Activated T-cell treated with anti-CD3 and anti-CD28 coated beads for 24 hours (primary cell): ENCODE measurements at regions not wholly inside any gene's neighbourhood (a gene's known extent, or its start where the extent isn't known, plus 50 kb on each side); places are given as distances from the start of the nearest gene placed in this dataset.

Experiments used
- DNase-seq: peaks from one replicate; pipeline ENCODE4 v3.0.0-alpha.2; 2020; ENCODE audit warnings: low read depth

DNA sequence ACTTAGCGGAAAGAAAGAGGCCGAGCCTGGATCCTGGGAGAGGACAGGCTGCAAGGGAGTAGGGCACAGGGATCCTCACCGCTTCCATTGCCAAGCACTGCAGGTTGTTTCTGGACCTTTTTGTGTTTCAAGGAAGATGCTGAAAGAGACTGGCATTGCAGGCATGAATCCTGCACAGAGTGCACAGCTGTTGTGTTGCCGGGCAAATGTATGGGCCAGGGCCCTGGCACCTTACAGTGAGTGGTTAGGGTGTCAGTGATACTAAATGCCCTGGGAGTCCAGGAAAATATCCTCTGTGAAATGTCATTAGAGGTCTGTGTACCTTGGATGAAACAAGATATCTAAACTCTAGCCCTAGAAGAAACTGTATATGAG is 145.5 kb upstream of the FGGY start:
- DNase-seq, result no peak

DNA sequence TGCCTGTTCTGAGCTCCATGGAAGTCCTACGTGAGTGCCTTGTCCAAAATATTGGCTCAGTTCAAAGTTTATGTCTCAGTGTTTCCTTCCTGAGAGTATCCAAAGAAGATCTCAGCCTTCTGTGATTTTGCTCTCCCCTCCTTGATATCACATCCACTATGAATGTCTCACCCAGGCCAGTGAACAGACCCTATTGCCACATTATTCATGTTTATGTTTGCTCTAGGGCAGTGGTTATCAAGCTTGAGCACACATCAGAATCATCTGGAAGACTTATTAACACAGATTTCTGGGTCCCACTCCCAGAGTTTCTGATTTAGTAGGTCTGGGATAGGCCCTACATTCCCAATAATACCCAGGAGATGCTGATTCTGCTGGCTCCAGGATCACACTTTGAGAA is 145.0 kb upstream of the FGGY start:
- no peak for DNase-seq

DNA sequence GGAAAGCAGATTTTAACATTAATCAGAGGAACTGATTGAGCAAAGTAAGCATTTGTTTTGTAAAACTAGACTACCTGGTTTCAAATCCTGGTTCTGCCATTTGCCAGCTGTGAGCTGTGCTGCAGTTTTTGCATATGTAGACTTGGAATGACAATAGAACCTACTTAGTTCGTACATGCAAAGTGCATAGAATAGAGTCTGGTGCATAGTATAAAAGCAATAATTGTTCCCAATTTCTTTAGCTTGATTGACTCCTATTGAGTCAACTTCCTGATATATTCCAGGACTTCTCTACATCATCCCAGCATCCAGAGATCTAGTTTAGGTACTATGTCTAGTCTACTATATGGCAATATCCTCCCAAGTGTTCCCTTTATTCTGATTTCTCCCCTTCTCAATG is 144.4 kb upstream of the FGGY start:
- no peak for DNase-seq

DNA sequence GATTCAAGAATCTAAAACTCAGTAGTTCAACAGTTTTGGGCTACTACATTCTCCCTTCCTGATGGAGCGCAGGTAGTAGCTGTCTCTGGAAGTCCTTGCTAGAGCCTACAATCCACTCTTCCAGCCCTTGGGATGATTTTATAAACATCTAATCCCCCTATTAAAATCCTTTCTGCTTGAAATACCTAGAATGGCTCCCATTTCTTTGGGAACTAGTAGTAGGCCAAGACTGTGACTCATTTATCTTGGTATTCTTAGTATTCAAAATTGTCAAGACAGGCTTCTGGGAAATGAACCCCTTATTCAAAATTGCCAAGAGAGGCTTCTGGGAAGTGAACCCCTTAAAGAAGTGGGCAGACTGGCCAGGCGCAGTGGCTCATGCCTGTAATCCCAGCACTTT is 142.5 kb upstream of the FGGY start:
- DNase-seq, result no peak

DNA sequence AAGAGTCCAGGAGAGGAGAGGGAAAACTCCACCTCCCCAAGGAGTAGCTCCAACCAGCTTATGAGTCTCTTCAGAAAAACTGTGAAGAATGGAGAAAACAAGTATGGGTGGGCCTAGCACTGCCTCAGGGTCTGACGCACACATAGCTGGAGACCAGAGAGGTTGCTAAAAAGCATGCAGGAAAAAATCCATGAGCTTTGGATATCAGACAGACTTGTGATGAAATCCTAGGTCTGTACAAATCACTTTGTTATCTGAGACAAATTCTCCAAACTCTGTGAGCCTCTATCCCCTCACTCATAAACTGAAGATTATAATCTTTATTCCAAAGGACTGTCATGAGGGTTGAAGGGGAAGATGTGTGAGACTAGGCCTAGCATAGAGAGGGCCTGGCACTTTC is 141.5 kb upstream of the FGGY start:
- DNase-seq, result no peak

DNA sequence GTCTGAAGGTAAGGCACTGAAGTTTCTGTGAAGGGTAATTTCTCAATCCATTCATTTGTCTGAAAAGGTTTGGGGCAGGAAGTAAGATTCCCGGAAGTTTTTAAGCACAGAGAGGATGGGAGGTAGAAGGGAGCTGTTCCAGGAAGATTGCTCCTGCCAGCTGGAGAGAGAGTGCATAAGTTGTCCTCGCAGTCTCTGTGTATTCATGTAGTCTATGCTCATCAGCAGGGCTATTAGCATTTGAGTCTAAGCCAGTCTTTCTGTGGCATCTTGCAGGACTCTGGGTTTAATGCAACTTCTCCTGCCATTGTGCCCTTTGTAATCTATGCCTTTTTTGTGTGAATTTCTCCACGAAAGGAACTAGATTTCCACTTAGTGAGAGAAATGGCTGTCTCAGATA is 140.8 kb upstream of the FGGY start:
- DNase-seq, result no peak

DNA sequence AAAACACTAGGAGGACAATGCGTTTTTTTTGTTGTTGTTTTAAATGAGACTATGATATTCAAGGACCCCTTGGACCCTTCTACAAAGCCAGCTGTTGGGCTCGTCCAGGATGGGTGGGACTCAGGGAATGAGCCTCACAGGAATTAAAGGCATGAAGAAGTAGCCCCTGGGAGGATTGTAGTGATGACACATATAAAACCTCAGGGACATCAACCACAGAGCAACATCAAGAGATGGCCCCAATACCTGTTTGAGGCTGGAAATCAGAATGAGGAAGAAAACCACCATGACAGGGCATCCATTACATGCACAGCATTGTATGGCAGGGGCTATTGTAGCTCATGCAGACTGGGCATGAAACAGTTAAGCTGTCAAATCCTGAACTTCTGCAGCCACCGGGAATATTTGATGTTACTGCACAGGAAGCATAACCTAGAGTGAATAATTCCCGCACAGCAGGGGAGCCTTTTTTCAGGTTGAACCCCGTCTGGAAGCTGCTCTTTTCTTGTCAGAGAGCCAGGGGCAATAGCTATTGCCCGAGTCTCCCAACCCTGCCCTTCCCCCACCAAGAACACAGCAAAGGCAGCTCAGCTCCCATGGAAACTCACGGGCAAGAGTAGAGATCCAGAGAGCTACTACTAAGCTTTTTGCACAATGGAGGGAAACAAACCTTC is 140.2 kb upstream of the FGGY start:
- no peak for DNase-seq

DNA sequence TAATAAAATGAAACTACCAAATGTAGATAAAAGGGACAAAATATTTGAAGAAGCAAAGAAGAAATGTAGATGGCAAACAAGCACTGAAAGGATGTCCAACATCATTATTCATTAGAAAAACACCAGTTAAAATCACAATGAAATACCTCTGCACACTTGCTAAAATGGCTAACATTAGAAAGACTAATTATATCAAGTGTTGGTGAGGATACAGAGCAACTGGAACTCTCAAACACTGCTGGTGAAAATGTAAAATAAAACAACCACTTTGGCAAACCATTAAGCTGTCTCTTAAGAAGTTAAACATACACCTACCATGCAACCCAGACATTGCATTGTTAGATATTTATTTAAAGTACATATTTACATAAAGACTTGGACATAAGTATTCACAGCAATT is 138.6 kb upstream of the FGGY start:
- DNase-seq, result no peak

DNA sequence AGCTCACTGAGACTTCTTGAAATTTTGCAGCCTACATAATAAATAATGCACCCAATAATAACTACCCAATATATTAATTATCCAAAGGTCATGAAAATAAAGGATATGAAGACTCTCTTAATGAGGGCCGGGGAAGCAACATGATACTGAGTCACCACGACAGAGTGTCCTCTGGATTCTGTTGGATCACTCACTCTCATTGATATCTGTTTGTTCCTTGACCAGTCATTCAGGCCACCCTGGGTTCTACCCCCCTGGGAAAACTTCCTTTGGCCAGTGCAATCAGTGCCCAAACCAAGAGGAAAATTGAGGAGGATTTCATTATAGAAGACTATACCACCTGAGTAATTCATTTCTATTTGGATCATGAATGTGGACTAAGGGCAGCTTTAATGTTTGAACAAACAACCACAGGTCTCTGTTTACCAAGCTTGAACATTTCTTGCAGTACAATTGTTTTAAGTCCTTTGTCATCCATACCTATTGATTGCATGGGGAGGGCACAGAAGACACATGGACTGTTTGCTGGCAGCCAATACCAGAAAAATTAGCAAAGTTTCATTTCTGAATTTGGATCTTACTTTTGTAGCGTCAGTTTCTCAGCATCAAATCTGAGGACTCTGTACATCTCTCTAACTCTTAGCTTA is 137.2 kb upstream of the FGGY start:
- DNase-seq, result no peak

DNA sequence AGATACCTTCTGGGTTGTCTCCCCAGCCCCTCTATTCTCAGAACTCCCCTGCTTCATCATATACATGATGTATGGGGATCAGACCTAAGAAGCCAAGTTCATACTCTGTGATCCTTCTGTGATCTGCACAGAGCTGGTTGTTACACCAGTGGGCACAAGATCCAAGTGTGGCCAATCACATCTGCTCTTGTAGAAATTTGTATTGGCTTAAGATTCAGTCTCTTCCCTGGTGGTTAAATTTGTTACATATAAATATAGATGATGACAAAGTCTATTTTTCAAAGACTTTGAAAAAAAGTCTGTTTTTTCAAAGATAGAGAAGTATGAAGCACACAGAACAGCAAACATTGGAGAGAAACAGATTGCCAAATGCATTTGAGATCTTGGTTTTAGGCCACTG is 135.8 kb upstream of the FGGY start:
- no peak for DNase-seq

DNA sequence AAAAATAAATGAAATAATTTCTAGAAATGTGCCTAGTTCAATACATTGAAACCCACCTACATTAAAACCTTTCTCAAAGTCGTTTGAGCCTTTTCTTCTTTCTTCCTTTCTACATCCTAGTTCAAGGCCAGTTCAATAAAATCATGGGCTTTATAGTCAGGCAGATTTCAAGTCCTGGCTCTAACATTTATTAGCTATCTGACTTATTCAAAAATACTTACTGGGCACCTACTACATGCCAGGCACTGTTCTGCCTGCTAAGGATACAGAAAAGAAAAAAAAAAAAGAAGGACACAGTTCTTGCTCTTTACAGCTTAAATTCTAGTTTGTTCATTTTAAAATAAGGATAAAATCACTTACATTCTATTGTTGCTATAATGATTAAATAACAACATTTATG is 134.2 kb upstream of the FGGY start:
- no peak for DNase-seq

DNA sequence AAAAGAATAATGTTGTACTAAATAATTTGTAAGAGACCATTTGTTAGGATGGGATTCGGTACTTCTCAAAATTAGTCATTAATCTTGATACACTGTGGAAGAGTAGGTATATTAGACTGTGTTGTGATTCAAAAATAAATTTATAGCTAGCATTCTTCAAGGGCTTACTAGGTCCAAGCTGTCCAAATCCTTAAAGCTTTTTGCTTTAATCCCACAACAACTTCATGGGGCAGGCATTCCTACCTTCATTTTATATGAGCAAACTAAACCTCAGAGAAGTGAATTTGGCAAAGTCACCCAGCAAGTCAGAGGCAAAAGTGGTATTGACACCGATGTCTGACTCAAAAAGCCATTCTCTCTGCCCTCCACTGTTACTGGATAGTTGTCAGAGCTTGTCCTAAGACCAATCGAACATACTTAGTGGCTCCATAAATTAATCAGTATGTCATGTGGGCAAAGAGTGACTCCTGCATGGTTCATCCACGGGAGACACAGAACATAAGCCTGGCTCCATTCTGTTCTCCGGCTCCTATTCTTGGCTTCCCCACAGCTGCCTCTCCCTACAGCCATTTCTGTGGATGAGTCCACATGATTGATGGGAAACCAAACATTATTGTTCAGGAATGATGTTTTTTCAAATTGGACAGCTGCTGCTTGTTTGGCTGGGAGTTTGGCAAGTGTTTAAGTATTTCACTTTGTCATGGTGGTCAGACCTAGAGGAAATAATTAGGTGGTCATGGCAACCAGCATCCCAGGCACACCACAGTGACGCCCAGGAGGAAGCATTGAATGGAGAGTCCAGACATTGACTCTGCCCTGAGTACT is 133.4 kb upstream of the FGGY start:
- no peak for DNase-seq

DNA sequence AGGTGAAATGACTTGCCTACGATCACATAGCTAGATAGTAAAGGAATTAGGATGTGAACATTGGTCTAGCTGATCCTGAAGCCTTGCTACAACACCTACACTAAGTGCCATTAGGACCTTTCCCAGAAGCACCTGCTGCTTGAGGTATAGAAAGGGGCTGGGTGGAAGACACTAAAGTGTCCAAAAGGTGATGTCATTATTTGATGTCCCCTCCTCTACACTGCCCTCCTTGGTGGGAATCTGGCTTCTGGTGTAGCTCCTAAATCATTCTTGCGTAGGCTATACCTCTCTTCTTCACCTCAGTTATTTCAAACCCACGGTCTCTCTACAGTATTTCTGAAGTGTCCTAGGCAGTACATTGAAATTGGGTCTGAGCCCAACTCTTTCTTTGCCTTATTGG is 132.5 kb upstream of the FGGY start:
- no peak for DNase-seq

DNA sequence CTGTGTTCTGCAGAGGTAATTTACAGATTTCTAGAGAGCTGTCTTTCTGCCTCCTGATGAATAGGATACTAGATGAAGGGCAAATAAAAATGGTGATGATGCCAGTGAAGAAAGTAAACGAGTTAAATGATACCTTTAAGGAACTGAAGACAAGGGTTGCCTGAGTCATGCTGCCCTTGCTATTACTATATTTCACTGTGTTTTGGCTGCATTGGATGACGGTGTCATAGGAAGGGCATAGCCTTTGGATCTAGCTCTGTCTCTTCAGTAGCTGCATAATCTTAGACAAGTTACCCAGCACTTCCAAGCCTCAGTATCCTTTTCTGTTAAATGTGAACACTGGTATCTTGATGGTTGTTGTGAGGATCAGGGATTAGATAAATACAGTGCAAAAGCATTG is 131.5 kb upstream of the FGGY start:
- DNase-seq, result no peak

DNA sequence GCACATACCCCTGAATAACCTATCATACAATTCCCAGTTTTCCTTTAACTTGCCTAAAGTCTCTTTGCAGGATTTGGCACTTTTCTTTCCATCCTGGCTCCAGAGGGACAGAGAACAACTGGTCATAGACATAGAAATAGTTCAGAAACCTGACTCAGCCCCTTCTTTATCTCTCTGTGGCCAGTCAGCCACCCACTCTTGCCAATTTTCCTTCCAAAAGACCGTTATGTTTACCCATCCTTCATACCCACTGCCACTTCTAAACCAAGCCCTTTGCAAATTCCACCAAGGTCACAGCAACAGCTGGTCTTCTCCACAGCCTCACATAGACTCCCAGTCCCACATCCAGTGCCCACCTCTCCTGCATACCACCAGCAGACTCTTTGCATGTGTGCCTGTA is 127.2 kb upstream of the FGGY start:
- DNase-seq, result no peak

DNA sequence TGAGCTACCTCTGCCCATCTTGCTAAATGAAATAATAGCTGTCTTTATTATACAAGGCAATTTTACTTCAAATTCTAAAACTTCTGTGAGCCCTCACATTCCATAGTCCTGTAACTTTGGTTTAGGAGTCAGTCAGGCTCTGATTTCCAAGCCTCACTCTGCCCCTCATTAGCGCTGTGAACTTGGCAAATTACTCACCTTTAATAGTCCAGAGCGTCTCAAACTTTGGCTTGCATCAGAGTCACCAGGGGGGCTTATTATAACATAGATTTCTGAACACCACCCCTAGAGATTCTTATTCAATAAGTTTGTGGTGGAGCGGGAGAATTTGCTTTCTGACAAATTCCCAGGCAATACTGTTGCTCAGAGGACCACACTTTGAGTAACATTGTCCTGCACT is 126.2 kb upstream of the FGGY start:
- no peak for DNase-seq

DNA sequence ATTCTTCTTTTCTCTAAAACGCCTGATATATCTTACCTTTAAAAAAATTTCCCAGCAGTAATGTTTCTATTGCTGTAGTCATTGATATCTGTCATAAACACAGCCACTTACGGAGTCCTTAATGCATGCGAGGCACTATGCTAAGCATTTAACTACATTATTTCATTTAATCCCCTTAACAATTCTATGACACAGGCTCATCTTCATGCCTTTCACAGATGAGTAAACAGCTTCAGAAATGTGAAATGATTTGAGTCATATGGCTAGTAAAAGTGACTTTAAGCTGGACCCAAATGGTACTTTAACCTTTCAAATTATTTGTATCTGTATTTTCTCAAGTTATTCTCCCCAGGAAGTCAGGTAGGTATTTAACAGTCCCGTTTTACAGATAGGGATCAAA is 125.1 kb upstream of the FGGY start:
- DNase-seq, result no peak

DNA sequence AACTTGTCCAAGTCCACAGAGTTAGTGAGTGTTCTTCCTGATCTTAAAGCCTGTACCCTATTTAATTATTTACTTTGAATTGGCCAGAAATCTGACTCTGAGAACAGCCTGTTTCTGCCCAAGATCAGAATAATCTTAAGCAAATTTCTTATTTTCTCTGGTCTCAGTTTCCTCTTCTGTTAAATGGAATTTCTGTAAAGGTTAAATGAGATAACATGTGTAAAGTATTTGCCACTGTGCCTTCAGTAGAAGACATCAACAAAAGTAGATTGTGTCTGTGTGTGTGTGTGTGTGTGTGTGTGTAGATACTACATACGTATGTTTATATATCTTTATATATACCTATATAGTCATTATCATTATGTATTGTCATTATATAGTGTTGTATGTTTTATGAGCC is 124.2 kb upstream of the FGGY start:
- DNase-seq, result no peak

DNA sequence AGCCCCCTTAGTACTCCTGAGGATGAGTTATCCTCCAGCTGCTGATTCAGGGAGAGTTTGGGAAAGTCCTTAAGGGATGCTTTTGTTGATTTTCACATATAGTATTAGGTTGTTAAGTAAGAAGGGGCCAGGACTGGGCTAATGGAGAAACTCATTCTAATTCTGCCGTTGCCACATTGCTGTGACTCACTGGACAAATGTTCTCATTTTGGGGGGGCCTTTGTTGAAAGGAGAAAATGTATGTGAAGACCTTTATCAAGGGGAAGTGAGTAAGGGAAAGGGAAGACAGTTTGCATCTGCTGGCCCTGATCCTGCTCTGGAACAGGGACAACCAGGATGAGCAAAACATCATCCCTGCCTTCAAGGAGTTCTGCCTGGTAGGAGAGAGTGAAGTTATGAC is 123.2 kb upstream of the FGGY start:
- DNase-seq, result no peak

DNA sequence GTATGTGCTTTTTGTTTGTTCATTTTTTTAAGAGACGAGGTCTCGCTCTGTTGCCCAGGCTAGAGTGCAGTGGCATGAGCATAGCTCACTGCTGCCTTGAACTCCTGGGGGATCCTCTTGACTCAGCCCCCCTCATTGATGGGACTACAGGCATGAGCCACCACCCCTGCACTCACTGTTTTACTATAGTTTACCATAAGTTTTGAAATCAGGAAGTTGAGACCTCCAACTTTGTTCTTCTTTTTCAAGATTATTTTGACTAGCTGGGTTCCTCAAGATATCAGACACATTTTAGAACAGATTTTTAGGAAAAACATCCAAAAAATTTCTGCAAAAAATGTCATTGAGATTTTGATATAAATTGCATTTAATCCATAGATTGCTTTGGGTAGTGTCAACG is 120.4 kb upstream of the FGGY start:
- no peak for DNase-seq

DNA sequence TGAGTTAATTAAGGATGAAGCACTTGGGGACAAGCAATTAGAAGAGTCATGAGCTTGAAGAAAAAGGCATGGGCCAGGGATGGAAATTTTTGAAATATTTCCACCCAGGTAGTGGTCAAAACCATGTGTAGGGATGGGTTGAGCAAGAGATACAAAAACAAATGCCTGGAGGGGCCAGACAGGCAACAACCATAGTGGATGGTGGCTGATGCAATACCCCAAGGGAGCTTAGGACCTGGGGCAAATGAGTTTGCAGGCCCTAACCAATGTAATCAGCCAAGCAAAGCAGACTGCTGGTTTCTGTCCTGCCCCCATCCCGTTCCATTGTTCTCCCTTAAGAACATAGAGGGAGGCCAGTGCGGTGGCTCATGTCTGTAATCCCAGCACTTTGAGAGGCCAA is 119.1 kb upstream of the FGGY start:
- no peak for DNase-seq

DNA sequence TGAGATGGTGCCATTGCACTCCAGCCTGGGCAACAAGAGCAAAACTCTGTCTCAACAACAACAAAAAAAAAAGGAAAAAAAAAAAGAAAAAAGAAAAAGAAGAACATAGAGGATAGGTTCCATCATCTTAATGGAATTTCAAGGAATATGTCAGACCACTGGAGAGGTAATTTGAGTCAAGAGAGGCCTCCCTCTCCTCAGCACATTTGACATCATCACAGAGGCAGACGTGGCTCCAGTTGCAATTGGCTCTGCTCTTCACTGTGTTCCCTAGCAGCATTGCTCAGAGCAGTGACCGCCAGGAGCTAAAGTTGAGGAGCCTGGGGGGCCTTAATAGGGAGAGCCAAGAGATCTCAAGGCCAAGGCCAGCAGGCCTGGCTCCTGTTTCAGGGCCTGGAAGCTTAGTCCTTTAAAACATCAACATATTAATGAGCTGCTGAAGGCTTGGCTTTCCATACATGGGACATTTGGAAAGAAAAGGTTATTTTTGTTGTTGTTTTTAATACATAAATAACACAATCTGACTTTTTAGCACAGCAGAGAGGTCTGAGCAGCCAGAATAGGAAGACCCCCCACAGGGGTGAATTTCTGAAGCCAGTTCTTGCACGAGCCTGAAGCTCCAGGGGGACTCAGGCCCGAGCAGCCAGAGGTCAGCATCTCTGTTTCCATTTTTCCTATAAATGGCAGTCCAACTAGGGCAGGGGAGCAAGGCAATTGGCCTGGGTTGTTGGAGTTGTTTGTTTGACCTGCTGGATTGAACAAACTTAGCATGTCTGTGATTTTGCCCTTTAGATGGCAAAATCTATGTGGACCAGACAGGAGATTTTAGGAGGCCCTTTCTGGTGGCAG is 118.3 kb upstream of the FGGY start:
- DNase-seq, result no peak

DNA sequence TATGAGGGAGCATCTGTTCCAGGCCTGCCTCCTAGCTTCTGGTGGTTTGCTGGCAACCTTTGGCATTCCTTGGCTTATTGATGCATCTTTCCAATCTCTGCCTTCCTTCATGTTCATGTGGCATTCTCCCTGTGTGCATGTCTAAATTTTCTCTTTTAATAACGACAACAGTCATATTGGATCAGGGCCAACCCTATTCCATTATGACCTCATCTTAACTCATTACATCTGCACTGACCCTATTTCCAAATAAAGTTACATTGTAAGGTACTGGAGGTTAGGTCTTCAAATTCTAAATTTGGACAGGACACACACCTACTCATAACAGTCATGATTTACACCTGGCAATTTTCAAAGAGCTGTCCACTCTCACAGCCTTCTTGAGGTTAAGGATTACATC is 117.2 kb upstream of the FGGY start:
- no peak for DNase-seq
